HEK293T (cell line): ENCODE measurements at regions not wholly inside any gene's neighbourhood (a gene's known extent, or its start where the extent isn't known, plus 50 kb on each side); places are given as distances from the start of the nearest gene placed in this dataset.

Source experiments
- ARNT ChIP-seq: fragments of 450-650 bp; IDR thresholded peaks from 2 replicates; pipeline ENCODE4 v1.6.1; 2017; ENCODE audit warnings: mild to moderate bottlenecking
- BHLHE40 ChIP-seq: fragments of 450-650 bp; IDR thresholded peaks from 2 replicates; pipeline ENCODE4 v1.6.1; 2016; ENCODE audit warnings: mild to moderate bottlenecking, moderate library complexity, borderline replicate concordance
- FOXA1 ChIP-seq: fragments of 450-650 bp; IDR thresholded peaks from 2 replicates; pipeline ENCODE4 v1.6.1; 2016; ENCODE audit warnings: mild to moderate bottlenecking
- FOXK2 ChIP-seq: fragments of 450-650 bp; IDR thresholded peaks from 2 replicates; pipeline ENCODE4 v1.6.1; 2016; ENCODE audit warnings: mild to moderate bottlenecking
- HDGF ChIP-seq: fragments of 450-650 bp; IDR thresholded peaks from 2 replicates; pipeline ENCODE4 v1.6.1; 2017; ENCODE audit warnings: antibody characterized with exemption, borderline replicate concordance
- SUZ12 ChIP-seq: fragments of 450-650 bp; IDR thresholded peaks from 2 replicates; pipeline ENCODE4 v1.6.1; 2016; ENCODE audit warnings: mild to moderate bottlenecking
- TF ChIP-seq, protein P1 (sequence below): fragments of 450-650 bp; IDR thresholded peaks from 2 replicates; pipeline ENCODE4 v1.6.1; 2016

DNA sequence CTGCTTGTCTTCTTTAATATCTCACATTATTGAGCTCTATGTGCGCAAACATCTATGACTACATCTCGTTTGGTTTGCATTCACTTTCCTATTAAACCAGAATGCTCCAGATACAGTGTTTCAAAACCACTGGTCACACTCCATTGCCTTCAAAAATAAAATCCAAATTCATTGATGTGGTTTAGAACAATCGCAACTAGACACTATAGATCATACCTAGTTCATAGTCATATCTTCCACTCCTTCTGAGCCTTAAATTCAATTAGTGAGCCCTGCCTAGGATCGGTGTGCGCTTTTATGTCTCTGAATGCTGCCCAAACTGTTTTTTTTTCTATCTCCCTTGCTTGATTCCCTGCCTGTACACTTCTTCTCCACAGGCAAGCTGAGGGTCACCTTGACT is 238.5 kb upstream of the RGPD4 start:
- TF ChIP-seq BHLHE40 = no peak
- TF ChIP-seq FOXA1 = no peak
- TF ChIP-seq HDGF = no peak
- TF ChIP-seq, protein P1, sequence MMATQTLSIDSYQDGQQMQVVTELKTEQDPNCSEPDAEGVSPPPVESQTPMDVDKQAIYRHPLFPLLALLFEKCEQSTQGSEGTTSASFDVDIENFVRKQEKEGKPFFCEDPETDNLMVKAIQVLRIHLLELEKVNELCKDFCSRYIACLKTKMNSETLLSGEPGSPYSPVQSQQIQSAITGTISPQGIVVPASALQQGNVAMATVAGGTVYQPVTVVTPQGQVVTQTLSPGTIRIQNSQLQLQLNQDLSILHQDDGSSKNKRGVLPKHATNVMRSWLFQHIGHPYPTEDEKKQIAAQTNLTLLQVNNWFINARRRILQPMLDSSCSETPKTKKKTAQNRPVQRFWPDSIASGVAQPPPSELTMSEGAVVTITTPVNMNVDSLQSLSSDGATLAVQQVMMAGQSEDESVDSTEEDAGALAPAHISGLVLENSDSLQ = no peak
- no peak for TF ChIP-seq ARNT
- no peak for TF ChIP-seq SUZ12
- no peak for TF ChIP-seq FOXK2
